Activated naive CD4-positive, alpha-beta T cell treated with anti-CD3 and anti-CD28 coated beads for 36 hours (primary cell): ENCODE measurements at regions not wholly inside any gene's neighbourhood (a gene's known extent, or its start where the extent isn't known, plus 50 kb on each side); places are given as distances from the start of the nearest gene placed in this dataset.
"Not testable (repeated sequence)": the region's sequence is repeated elsewhere in the genome, so short reads cannot be mapped to it uniquely, and the experiment has no call there.

Experiments
- CTCF ChIA-PET: fragments of 350-600 bp; sonication (Branson Sonifier 250); formaldehyde crosslinking; loops from one replicate; lab custom pipeline; 2021; ENCODE audit warnings: antibody characterized with exemption; lab: Charles Lee
- DNase-seq: peaks from one replicate; pipeline ENCODE4 v3.0.0-alpha.2; 2020
- H3K27ac Mint-ChIP-seq: one replicate; pipeline ENCODE4 v1.8.0; 2021; ENCODE audit warnings: mild to moderate bottlenecking, mixed read lengths
- H3K27me3 Mint-ChIP-seq: one replicate; pipeline ENCODE4 v1.8.0; 2021; ENCODE audit warnings: low read depth, mixed read lengths
- H3K36me3 Mint-ChIP-seq: one replicate; pipeline ENCODE4 v1.8.0; 2021; ENCODE audit warnings: low read depth, mixed read lengths
- H3K4me1 Mint-ChIP-seq: one replicate; pipeline ENCODE4 v1.8.0; 2021; ENCODE audit warnings: low read depth, mixed read lengths
- H3K4me3 Mint-ChIP-seq: one replicate; pipeline ENCODE4 v1.8.0; 2021; ENCODE audit warnings: mild to moderate bottlenecking, moderate library complexity, mixed read lengths
- H3K9me3 Mint-ChIP-seq: one replicate; pipeline ENCODE4 v1.8.0; 2021; ENCODE audit warnings: mixed read lengths
- intact Hi-C: fragments of 100-400 bp; cut with micrococcal nuclease; formaldehyde crosslinking; loops from one replicate; pipeline ENCODE4 v1.15.1; 2023

- H3K36me3 Mint-ChIP-seq, intact Hi-C loops, H3K4me3 Mint-ChIP-seq, CTCF ChIA-PET, H3K27ac Mint-ChIP-seq, H3K4me1 Mint-ChIP-seq, H3K9me3 Mint-ChIP-seq, H3K27me3 Mint-ChIP-seq, DNase-seq: not testable (repeated sequence)
These were observed 690.0 kb downstream of the PRIM2 start for GRCh38 chr6:58007334-58008000.

DNA sequence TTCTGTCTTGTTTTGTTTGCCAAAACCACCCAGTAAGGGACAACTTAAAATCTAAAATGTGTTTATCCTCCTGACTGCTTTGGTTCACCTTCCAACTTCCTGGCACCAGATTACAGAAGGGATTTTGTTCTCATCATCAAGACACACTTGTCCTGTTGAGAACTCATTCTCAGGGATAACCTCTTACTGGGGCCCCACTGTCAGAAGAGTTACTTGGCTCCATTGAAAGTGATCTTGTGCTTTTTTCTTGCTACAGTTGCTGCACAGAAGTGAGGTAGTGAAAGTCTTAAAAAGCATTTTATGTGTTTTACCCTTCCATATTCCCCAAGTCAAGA lies 690.5 kb downstream of the PRIM2 start:
- intact Hi-C loops, H3K4me1 Mint-ChIP-seq, H3K27ac Mint-ChIP-seq, DNase-seq, H3K4me3 Mint-ChIP-seq, H3K9me3 Mint-ChIP-seq, H3K27me3 Mint-ChIP-seq, CTCF ChIA-PET, H3K36me3 Mint-ChIP-seq: not testable (repeated sequence)

GRCh38 chr6:58011954-58012600 lies 694.6 kb downstream of the PRIM2 start:
- H3K4me1 Mint-ChIP-seq, H3K9me3 Mint-ChIP-seq, H3K27ac Mint-ChIP-seq, DNase-seq, H3K4me3 Mint-ChIP-seq, CTCF ChIA-PET, intact Hi-C loops, H3K27me3 Mint-ChIP-seq, H3K36me3 Mint-ChIP-seq: not testable (repeated sequence)

GRCh38 chr6:58016614-58017013 lies 699.2 kb downstream of the PRIM2 start:
- H3K36me3 Mint-ChIP-seq, intact Hi-C loops, H3K4me1 Mint-ChIP-seq, H3K27me3 Mint-ChIP-seq, DNase-seq, H3K4me3 Mint-ChIP-seq, H3K9me3 Mint-ChIP-seq, CTCF ChIA-PET, H3K27ac Mint-ChIP-seq: not testable (repeated sequence)

DNA sequence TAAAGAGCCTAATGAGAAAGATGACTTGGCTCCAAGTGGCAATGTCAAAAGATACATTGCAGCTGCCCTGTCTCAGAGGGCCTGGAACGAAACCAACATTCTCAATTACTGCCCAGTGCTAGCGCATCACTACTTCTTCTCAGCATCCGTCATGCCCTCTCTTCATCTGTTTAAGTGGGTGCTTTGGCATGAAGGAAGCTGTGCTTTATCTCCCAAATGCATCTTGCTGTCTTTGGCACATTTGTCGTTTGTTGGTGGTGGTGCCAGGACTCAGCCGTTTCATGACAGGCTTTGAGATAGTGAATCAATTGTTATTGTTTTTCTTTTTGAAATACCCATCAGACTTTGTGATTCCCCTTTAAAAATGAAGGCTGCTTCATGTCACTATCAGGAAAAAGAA lies 710.8 kb downstream of the PRIM2 start:
- H3K4me3 Mint-ChIP-seq, H3K27me3 Mint-ChIP-seq, intact Hi-C loops: not testable (repeated sequence)

GRCh38 chr6:58038213-58038612 lies 720.8 kb downstream of the PRIM2 start:
- H3K4me3 Mint-ChIP-seq, H3K9me3 Mint-ChIP-seq, intact Hi-C loops, CTCF ChIA-PET, H3K36me3 Mint-ChIP-seq, DNase-seq, H3K27ac Mint-ChIP-seq, H3K27me3 Mint-ChIP-seq, H3K4me1 Mint-ChIP-seq: not testable (repeated sequence)

More for the DNA sequence above, 710.8 kb downstream of the PRIM2 start:
- H3K36me3 Mint-ChIP-seq, DNase-seq, H3K4me1 Mint-ChIP-seq, H3K9me3 Mint-ChIP-seq, H3K27ac Mint-ChIP-seq, CTCF ChIA-PET: not testable (repeated sequence)

- H3K4me1 Mint-ChIP-seq, H3K9me3 Mint-ChIP-seq, H3K36me3 Mint-ChIP-seq, intact Hi-C loops, DNase-seq, H3K4me3 Mint-ChIP-seq, H3K27ac Mint-ChIP-seq, CTCF ChIA-PET, H3K27me3 Mint-ChIP-seq: not testable (repeated sequence)
These were observed 729.2 kb downstream of the PRIM2 start for GRCh38 chr6:58046584-58046983.

GRCh38 chr6:58047389-58047788 lies 730.0 kb downstream of the PRIM2 start:
- H3K9me3 Mint-ChIP-seq, H3K27me3 Mint-ChIP-seq, H3K4me1 Mint-ChIP-seq, CTCF ChIA-PET, H3K4me3 Mint-ChIP-seq, H3K27ac Mint-ChIP-seq, intact Hi-C loops, DNase-seq, H3K36me3 Mint-ChIP-seq: not testable (repeated sequence)

DNA sequence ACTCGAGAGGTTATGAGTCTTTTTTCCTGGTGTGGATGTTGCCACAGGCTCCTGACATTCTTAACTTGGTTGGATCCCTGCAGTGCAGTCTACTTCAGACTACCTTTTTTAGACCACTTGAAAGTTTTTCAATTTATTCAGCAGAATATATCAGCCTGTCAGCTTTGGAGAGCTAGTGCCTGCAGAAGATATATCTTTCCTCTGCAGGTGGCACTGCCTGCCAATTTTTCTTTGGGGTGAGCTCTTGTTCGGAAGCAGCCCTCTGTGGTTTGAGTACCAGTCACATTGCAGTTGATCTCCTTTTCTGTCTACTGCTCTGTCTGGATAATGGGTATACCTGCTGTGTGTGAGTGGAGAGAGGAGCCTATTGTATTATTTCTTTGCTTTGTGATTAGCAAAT lies 730.4 kb downstream of the PRIM2 start:
- H3K9me3 Mint-ChIP-seq, H3K4me1 Mint-ChIP-seq, H3K27ac Mint-ChIP-seq, intact Hi-C loops, H3K36me3 Mint-ChIP-seq, H3K4me3 Mint-ChIP-seq, DNase-seq, CTCF ChIA-PET, H3K27me3 Mint-ChIP-seq: not testable (repeated sequence)

- intact Hi-C loops, H3K9me3 Mint-ChIP-seq, H3K27me3 Mint-ChIP-seq, H3K4me1 Mint-ChIP-seq, DNase-seq, H3K4me3 Mint-ChIP-seq, CTCF ChIA-PET, H3K27ac Mint-ChIP-seq, H3K36me3 Mint-ChIP-seq: not testable (repeated sequence)
These were observed 738.2 kb downstream of the PRIM2 start for GRCh38 chr6:58055465-58056176.

DNA sequence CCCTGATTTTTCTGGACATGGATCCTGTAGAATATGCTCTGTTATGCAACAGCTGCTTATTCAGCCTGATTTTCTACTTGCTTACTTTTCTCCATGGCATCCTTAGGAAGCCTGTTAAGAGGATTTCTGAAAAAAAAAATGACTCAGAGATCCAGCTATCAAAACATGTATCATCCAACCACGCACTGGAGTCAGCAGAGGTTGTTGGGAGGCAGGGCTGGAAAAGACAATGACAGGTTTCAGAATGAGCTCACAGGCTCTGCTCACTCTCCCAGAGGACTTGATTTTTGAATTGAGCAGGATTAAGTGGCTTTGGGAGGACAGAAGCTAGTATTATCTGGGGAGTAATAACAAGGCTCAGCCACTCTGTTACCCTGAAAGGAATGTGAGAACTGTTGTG lies 742.3 kb downstream of the PRIM2 start:
- H3K4me3 Mint-ChIP-seq, H3K27ac Mint-ChIP-seq, CTCF ChIA-PET, H3K36me3 Mint-ChIP-seq, DNase-seq, H3K9me3 Mint-ChIP-seq, H3K27me3 Mint-ChIP-seq, intact Hi-C loops, H3K4me1 Mint-ChIP-seq: not testable (repeated sequence)

GRCh38 chr6:58063542-58063941 lies 746.1 kb downstream of the PRIM2 start:
- DNase-seq, H3K36me3 Mint-ChIP-seq, intact Hi-C loops, H3K27ac Mint-ChIP-seq, CTCF ChIA-PET, H3K4me3 Mint-ChIP-seq, H3K27me3 Mint-ChIP-seq, H3K9me3 Mint-ChIP-seq, H3K4me1 Mint-ChIP-seq: not testable (repeated sequence)
